ENCODE measurements at regions not wholly inside any gene's neighbourhood (a gene's known extent, or its start where the extent isn't known, plus 50 kb on each side); places are given as distances from the start of the nearest gene placed in this dataset.
A peak's percentile ranks its signal among the peaks of the same experiment; 100 is the strongest.
"Not testable (repeated sequence)": the region's sequence is repeated elsewhere in the genome, so short reads cannot be mapped to it uniquely, and the experiment has no call there.

GRCh38 chr6:93919365-93919764 is 500.0 kb upstream of the EPHA7 start:
- peak; percentile 56 for DNase-seq

GRCh38 chr6:93918258-93918657 is 498.9 kb upstream of the EPHA7 start:
- no peak for DNase-seq

GRCh38 chr6:93917216-93917615 is 497.9 kb upstream of the EPHA7 start:
- no peak for DNase-seq

- DNase-seq = no peak
Observed at GRCh38 chr6:93916716-93917115, 497.4 kb upstream of the EPHA7 start.

GRCh38 chr6:93915961-93916360 is 496.6 kb upstream of the EPHA7 start:
- peak; percentile 30 for DNase-seq

GRCh38 chr6:93902517-93902916 is 483.2 kb upstream of the EPHA7 start:
- no peak for DNase-seq

DNA sequence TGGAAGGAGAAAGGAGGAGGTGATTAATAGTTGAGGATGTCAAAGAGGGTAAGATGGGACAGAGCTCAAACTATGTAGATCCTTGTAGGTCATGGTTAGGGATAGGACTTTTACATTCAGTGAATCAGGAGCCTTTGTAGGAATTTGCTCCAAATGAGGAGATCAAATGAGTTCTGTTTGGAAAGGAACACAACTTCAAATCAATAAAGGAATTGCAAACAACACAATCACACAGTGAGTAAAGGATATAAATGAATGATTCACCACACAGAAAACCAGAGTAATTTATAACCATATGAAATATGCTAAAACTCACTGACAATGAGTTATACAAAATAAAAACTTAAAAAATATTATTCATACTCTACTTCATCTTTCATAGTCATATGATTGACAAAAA is 480.8 kb upstream of the EPHA7 start:
- no peak for DNase-seq

DNA sequence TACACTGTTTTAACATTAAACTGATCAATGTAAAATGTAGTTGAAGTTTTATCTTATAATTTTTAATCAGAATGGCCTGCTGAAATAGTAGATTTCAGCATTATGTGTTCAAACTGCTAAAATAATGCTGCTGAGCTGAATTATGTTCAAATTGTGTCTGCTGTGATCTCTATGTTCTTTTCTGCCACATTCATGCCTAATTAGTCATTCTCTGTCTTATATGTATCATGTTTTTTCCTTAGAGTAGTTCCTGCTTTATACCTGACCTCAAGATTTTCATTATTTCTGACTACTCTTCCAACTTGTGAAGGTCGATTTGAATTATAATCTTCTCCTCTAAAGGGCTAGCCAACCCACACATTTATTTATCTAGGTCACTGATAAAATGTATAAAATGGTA is 476.7 kb upstream of the EPHA7 start:
- DNase-seq = no peak

DNA sequence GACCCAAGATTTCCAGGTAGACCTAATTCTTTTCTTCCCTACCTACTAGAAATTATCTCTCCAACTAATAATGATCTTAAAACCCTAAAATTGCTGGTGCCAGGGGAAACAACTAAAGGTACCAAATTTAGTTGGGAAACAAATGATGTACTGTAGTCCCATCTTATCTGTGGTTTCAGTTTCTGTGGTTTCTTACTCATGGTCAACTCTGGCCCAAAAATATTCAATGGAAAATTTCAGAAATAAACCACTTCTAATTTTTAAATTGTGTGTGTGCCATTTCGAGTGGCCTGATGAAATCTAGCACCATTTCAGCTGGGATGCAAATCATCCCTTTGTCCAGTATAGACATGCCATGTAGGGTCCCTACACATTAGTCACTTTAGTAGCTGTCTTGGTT is 475.2 kb upstream of the EPHA7 start:
- DNase-seq = no peak

- DNase-seq = no peak
Observed at GRCh38 chr6:93889713-93890112, 470.4 kb upstream of the EPHA7 start.

DNA sequence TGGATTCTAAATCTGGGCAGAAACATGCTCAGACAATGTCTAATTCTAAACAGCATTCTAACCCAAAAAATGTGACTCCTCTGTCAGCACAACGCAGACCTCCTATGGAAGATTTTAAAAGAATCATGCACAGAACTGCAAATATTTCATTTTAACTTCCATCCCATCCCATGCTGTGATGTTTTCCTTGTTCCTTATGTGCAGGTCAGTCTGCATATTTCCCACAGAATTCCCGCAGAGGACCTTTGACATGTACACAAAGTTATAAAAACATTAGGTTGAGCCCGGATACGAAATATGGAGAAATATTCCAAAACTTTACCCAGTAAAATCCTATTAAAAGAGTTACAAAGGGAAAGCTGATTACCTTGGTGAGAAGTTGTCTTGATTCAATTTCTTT is 467.1 kb upstream of the EPHA7 start:
- DNase-seq = no peak

GRCh38 chr6:93859971-93860370 is 440.6 kb upstream of the EPHA7 start:
- no peak for DNase-seq

- no peak for DNase-seq
Observed at GRCh38 chr6:93858213-93858612, 438.9 kb upstream of the EPHA7 start.

GRCh38 chr6:93849857-93850256 is 430.5 kb upstream of the EPHA7 start:
- DNase-seq = peak; percentile 1

GRCh38 chr6:93848031-93848742 is 428.8 kb upstream of the EPHA7 start:
- DNase-seq = no peak

DNA sequence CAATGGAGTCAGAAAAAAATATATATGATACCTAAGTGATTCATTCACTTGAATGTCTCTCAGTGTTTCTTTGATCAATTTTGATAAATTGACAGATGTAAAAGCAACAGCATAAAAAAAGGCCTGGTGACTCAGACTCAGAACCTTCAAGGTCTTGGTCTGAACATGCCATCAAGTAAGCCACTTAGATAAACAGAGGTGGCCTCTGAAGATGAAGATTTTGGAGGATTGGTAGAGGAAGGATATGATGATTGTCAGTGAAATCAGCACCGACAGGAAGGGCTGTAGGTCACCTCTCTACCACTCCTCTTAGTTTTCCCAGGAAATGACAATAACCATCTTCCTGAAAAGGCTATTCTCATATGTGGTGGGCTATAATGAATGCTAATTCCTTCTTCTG is 422.8 kb upstream of the EPHA7 start:
- DNase-seq = no peak

GRCh38 chr6:93835451-93836145 is 416.2 kb upstream of the EPHA7 start:
- DNase-seq = not testable (repeated sequence)

DNA sequence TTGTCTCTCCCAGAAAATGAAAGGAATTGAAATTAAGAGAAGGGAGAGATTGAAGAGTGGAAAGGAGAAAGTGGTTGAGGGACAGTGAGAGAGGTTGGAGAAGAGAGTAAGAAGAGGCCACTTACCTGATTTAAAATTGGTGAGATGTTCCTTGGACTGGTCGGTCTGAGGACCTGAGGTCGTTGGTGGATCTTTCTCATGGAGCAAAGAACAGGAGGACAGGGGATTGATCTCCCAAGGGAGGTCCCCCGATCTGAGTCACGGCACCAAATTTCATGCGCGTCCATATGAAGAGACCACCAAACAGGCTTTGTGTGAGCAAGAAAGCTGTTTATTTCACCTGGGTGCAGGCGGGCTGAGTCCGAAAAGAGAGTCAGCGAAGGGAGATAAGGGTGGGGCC is 415.7 kb upstream of the EPHA7 start:
- not testable (repeated sequence) for DNase-seq

GRCh38 chr6:93833326-93833725 is 414.0 kb upstream of the EPHA7 start:
- DNase-seq = not testable (repeated sequence)

DNA sequence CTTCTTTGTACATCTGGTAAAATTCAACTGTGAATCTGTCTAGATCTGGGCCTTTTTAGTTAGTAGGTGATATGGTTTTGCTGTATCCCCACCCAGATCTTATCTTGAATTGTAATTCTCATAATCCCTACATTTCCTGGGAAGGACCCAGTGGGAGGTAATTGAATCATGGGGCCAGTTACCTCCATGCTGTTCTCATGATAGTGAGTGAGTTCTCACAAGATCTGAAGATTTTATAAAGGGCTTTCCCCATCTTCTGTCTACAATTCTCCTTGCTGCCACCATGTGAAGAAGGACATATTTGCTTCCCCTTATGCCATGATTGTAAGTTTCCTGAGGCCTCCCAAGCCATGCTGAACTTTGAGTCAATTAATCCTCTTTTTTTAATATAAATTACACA is 410.4 kb upstream of the EPHA7 start:
- not testable (repeated sequence) for DNase-seq

- no peak for DNase-seq
Observed at GRCh38 chr6:93829009-93829408, 409.6 kb upstream of the EPHA7 start.

GRCh38 chr6:93828553-93828952 is 409.2 kb upstream of the EPHA7 start:
- no peak for DNase-seq

- no peak for DNase-seq
Observed at GRCh38 chr6:93827728-93828127, 408.4 kb upstream of the EPHA7 start.

- DNase-seq = no peak
Observed at GRCh38 chr6:93825950-93826349, 406.6 kb upstream of the EPHA7 start.

DNA sequence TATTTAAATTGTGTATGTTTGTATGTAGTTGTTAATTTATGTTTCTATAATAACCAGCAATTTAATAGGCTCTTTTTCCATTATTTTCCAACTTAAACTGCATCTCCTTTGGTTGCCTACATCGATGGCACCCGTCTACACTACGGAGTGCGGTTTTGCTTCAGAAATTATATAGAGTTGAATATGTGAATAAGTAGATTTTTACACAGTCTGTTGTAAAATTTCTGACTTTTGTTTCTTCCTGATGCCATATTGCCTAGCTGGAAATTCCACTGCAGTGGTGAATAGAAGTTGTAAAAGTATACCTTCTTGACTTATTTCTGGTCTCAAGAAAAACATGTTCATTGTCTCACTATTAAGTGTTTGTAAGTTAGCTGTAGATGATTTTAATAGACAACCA is 404.1 kb upstream of the EPHA7 start:
- DNase-seq = no peak

Measured in DMS53 (cell line).